ENCODE measurements at regions not wholly inside any gene's neighbourhood (a gene's known extent, or its start where the extent isn't known, plus 50 kb on each side); places are given as distances from the start of the nearest gene placed in this dataset.

GRCh38 chr18:1304392-1304992 is 399.8 kb downstream of the ADCYAP1 start:
- TF ChIP-seq SUZ12 (IDR thresholded peaks at IDR 0.05; ENCODE audit: extremely low read depth, insufficient read depth, insufficient read length), result no peak
- TF ChIP-seq YY1 (IDR thresholded peaks at IDR 0.05; ENCODE audit: insufficient read depth, insufficient read length), result no peak

Data from NT2/D1 (cell line).